ENCODE measurements at regions not wholly inside any gene's neighbourhood (a gene's known extent, or its start where the extent isn't known, plus 50 kb on each side); places are given as distances from the start of the nearest gene placed in this dataset.

GRCh38 chr9:90724112-90724511 is 77.5 kb upstream of the SYK start:
- no peak for TF ChIP-seq EZH2 (IDR thresholded peaks at IDR 0.05)
- TF ChIP-seq CTCF (IDR thresholded peaks at IDR 0.05) = no peak
- TF ChIP-seq EZH2phosphoT487 (IDR thresholded peaks at IDR 0.05) = no peak

All from neural progenitor cell (in vitro differentiated cells).